Mucosa of rectum (tissue), 2 donors: ENCODE measurements at regions not wholly inside any gene's neighbourhood (a gene's known extent, or its start where the extent isn't known, plus 50 kb on each side); places are given as distances from the start of the nearest gene placed in this dataset.
"Not testable (repeated sequence)": the region's sequence is repeated elsewhere in the genome, so short reads cannot be mapped to it uniquely, and the experiment has no call there.

Source experiments
- H3K27ac ChIP-seq, 2 donors: one replicate each; pipeline ENCODE4 v1.7.0; 2013; ENCODE audit warnings: inconsistent platforms in 2 of 2, low read depth in 2 of 2, low read length in 2 of 2
- H3K27me3 ChIP-seq, 2 donors: one replicate each; pipeline ENCODE4 v1.7.0; 2013; ENCODE audit warnings: low read length in 2 of 2; ENCODE audit not compliant: control insufficient read depth in 2 of 2, insufficient read depth in 2 of 2
- H3K36me3 ChIP-seq, 2 donors: one replicate each; pipeline ENCODE4 v1.7.0; 2013; ENCODE audit warnings: low read length in 2 of 2; ENCODE audit not compliant: control insufficient read depth in 2 of 2, insufficient read depth in 2 of 2
- H3K4me1 ChIP-seq, 2 donors: one replicate each; pipeline ENCODE4 v1.7.0; 2013; ENCODE audit warnings: low read length in 2 of 2, mild to moderate bottlenecking in 1 of 2; ENCODE audit not compliant: control insufficient read depth in 2 of 2, insufficient read depth in 2 of 2
- H3K4me3 ChIP-seq, 2 donors: one replicate each; pipeline ENCODE4 v1.7.0; 2013; ENCODE audit warnings: low read length in 2 of 2
- H3K9ac ChIP-seq, 2 donors: one replicate each; pipeline ENCODE4 v1.7.0; 2013; ENCODE audit warnings: low read length in 2 of 2, low read depth in 1 of 2, mild to moderate bottlenecking in 1 of 2
- H3K9me3 ChIP-seq, 2 donors: one replicate each; pipeline ENCODE4 v1.7.0; 2013; ENCODE audit warnings: low read length in 2 of 2; ENCODE audit not compliant: control insufficient read depth in 2 of 2
- donor health status: healthy.
- donor health status: Normal muscosa, but diverticular disease.

- Histone ChIP-seq H3K9me3 (no peaks in the 10 kb centered on the region), H3K4me3 (no peak overlapping the region), H3K27ac (no peak overlapping the region), H3K27me3 (peaks cover 0 to 2% of the 10 kb centered on the region in 2 donors), H3K36me3 (no peaks in the 10 kb centered on the region), H3K9ac (no peak overlapping the region), H3K4me1 (peaks cover 0 to 3% of the 10 kb centered on the region in 2 donors)
These were observed 360.6 kb upstream of the SOX9 start for GRCh38 chr17:71760062-71760720.

GRCh38 chr17:71762526-71762925 is 358.3 kb upstream of the SOX9 start:
- Histone ChIP-seq H3K9me3 (no peaks in the 10 kb centered on the region), H3K9ac (no peak overlapping the region)

GRCh38 chr17:71764505-71764904 is 356.3 kb upstream of the SOX9 start:
- Histone ChIP-seq H3K27me3 (peaks cover 0 to 2% of the 10 kb centered on the region in 2 donors), H3K9ac (no peak overlapping the region), H3K36me3 (no peaks in the 10 kb centered on the region), H3K9me3 (no peaks in the 10 kb centered on the region), H3K27ac (no peak overlapping the region), H3K4me1 (peaks cover 0 to 5% of the 10 kb centered on the region in 2 donors), H3K4me3 (no peak overlapping the region)

More at GRCh38 chr17:71762526-71762925, 358.3 kb upstream of the SOX9 start:
- Histone ChIP-seq H3K4me1 (peaks cover 0 to 5% of the 10 kb centered on the region in 2 donors), H3K27me3 (peaks cover 0 to 2% of the 10 kb centered on the region in 2 donors), H3K27ac (no peak overlapping the region), H3K4me3 (no peak overlapping the region), H3K36me3 (no peaks in the 10 kb centered on the region)

- Histone ChIP-seq H3K9me3 (no peaks in the 10 kb centered on the region), H3K27ac (no peak overlapping the region), H3K27me3 (peaks cover 0 to 2% of the 10 kb centered on the region in 2 donors), H3K4me1 (peaks cover 0 to 5% of the 10 kb centered on the region in 2 donors), H3K9ac (no peak overlapping the region), H3K36me3 (no peaks in the 10 kb centered on the region), H3K4me3 (no peak overlapping the region)
These were observed 355.4 kb upstream of the SOX9 start for GRCh38 chr17:71765437-71765836.

GRCh38 chr17:71769850-71770249 is 351.0 kb upstream of the SOX9 start:
- H3K9me3 ChIP-seq = no peaks in the 10 kb centered on the region

GRCh38 chr17:71777048-71777640 is 343.7 kb upstream of the SOX9 start:
- Histone ChIP-seq H3K4me3 (no peak overlapping the region), H3K36me3 (no peaks in the 10 kb centered on the region), H3K9ac (no peak overlapping the region), H3K4me1 (no peaks in the 10 kb centered on the region), H3K27ac (no peak overlapping the region), H3K27me3 (no peaks in the 10 kb centered on the region), H3K9me3 (no peaks in the 10 kb centered on the region)

More at GRCh38 chr17:71769850-71770249, 351.0 kb upstream of the SOX9 start:
- Histone ChIP-seq H3K4me1 (peaks cover 0 to 5% of the 10 kb centered on the region in 2 donors), H3K4me3 (no peak overlapping the region), H3K9ac (no peak overlapping the region), H3K27me3 (no peaks in the 10 kb centered on the region), H3K27ac (no peak overlapping the region), H3K36me3 (no peaks in the 10 kb centered on the region)

GRCh38 chr17:71779482-71779881 is 341.3 kb upstream of the SOX9 start:
- no peaks in the 10 kb centered on the region for H3K4me1 ChIP-seq
- no peaks in the 10 kb centered on the region for H3K27me3 ChIP-seq
- no peak overlapping the region for H3K9ac ChIP-seq
- no peaks in the 10 kb centered on the region for H3K36me3 ChIP-seq
- H3K27ac ChIP-seq = no peak overlapping the region
- no peak overlapping the region for H3K4me3 ChIP-seq
- H3K9me3 ChIP-seq = no peaks in the 10 kb centered on the region

GRCh38 chr17:71780596-71780995 is 340.2 kb upstream of the SOX9 start:
- Histone ChIP-seq H3K9ac (no peak overlapping the region), H3K9me3 (no peaks in the 10 kb centered on the region), H3K27ac (no peak overlapping the region), H3K4me1 (no peaks in the 10 kb centered on the region), H3K36me3 (no peaks in the 10 kb centered on the region), H3K27me3 (no peaks in the 10 kb centered on the region), H3K4me3 (no peak overlapping the region)

- H3K9me3 ChIP-seq, H3K27ac ChIP-seq, H3K9ac ChIP-seq, H3K36me3 ChIP-seq, H3K4me1 ChIP-seq, H3K27me3 ChIP-seq, H3K4me3 ChIP-seq: not testable (repeated sequence)
These were observed 338.8 kb upstream of the SOX9 start for GRCh38 chr17:71782021-71782420.

- H3K4me1 ChIP-seq = no peaks in the 10 kb centered on the region
- H3K36me3 ChIP-seq = no peaks in the 10 kb centered on the region
- H3K4me3 ChIP-seq = no peak overlapping the region
- no peaks in the 10 kb centered on the region for H3K9me3 ChIP-seq
- no peaks in the 10 kb centered on the region for H3K27me3 ChIP-seq
- H3K9ac ChIP-seq = no peak overlapping the region
- no peak overlapping the region for H3K27ac ChIP-seq
These were observed 330.0 kb upstream of the SOX9 start for GRCh38 chr17:71790791-71791190.
